Activated CD4-positive, alpha-beta T cell treated with anti-CD3 and anti-CD28 coated beads for 4 hours (primary cell): ENCODE measurements at regions not wholly inside any gene's neighbourhood (a gene's known extent, or its start where the extent isn't known, plus 50 kb on each side); places are given as distances from the start of the nearest gene placed in this dataset.

Experiments
- DNase-seq, 2 donors: peaks; one replicate each; pipeline ENCODE4 v3.0.0-alpha.2; 2020

DNA sequence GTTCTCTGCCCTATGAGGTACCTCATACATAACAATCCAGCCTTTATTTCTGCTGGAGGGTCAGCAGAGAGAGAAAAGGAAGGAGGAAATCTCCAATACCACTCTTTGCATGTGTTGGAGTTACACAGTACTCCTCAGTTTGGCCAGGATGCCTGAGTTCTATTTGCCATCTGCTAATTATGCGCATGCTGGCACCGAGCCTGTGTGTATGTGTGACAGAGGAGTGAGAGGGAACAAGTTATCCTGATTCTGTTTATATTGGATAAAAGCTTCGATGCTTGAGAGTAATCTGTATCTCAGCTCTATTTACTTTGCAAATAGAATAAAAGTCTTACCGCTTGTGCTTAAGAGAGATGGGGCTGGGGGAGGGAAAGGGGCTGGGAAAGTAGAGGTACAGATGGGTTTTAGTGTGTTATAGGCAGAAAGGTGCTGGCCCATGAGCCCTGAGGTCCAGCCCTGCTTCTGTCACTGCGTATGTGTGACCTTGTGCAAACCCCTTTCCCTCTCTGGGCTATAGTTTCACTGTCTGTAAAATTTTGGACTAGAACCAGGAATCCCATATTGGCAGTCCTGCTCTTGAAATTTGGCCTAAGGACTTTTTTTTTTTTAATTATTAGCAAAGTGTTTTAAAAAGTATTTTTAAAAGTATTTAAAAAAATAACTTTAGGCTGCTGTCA is 54.5 kb upstream of the PLXNA2 start:
- DNase-seq = no peak

DNA sequence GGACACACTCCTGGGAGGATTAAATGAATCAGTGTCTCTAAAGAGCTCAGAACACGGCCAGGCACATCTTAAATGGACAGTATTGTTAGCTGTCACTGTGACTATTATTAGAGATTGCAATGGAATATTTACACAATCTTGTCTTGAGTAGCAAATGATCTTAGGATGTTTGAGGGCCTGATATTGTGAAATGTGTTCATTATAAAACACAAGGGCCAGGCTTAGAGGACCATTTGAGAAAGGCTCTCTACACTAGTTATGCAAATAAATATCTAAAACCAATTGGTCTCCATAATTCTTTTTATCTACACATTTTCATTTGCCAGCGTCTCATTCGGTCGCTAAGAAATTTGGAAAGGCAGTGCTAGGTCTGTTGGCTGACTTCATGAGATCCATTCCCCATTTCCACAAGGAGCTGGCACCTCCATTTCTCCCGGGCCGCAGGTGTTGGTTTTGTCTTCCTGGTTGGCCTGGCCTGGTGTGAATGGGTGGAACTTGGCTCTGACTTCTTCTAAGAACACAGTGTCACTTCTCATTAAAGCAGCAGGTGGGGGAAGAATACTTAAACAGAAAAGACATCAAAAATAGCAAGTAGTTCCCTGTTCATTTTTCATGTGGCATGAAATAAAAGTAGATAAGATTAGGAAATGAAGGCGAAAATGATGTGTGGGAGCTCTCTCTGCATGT is 56.0 kb upstream of the PLXNA2 start:
- no peak for DNase-seq

DNA sequence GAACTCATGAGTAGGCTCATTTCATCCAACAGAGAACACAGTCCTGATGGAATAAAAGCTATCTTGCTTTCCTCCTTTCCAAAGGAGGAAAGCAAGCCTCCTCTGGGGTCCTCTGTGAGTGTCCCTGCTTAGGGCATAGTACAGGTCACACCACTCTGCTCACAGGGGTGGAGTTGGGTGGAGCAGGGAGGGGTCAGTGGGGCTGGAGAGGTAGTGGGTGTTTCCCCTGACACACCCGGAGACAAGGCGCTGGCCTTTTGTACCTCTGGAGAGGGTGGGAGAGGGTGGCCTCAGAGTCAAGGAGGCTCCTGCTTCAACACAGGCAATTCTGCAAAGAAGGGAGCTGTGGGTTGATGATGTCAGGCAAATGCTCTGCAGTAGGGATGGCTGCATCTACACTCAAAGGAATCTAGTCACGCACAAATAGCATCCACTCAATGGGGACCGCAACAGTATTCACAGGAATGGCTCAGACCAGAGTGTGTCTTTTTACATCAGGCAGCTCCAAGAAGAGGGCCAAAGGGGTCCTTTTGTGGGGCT is 58.6 kb upstream of the PLXNA2 start:
- no peak for DNase-seq

DNA sequence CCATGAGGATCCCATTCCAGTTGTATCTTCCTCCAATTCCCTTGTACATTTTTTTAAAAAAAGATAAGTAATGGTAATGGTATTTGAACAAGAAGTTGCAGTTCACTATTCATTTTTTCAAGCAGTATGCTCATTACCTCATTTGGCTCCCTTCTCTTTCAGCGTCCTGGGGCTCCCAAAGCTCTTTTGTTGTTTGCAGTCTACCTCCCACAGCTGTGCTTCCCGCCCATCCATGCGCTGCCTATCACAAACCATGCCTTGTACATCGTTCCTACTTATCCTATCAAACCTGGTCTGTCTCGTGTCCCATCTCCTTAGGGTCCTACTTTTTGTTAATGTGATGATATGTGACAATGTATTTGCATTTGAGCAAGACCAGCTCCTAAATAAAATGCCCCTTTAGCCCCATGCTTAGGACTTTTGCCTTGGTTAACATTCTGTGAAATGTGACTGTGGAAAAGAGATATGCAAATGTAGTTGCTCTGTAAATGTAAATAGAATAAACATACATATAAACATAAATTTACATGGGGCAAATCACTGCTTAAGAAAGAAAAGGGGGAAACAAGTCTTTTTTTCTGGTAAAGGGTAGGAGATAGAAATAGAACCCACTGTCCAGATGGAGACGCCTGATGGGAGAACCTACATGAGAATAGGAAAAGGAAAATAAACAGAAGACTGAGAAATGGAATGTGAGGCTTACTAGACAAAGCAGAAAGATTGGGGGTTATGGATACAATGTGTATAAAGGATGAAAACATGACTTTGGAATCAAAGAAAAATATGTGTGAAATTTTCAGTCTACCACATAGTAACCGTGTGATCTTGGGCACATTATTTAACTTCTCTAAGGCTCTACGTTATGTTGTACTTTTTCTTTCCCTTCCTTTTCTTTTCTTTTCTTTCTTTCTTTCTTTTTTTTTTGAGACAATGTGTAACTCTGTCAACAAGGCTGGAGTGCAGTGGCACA is 59.8 kb upstream of the PLXNA2 start:
- DNase-seq = no peak

DNA sequence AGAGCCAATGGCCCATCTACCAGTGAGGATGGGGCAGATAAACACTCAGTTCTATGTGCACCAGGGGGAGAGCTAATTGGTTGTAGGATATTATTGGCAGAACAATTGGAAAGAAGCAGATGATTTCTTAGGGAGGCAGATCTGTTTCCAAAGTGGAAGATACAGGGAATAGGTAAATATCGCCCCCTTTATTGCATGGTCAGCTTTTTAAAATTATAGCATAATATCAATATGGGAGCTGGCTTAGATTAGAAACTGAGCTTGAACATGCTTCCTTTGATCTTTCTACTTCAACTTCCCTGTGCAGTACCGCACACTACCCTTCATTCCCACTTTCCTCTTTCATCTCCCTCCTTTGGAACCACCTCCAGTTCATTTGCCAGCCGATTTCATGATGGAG is 64.0 kb upstream of the PLXNA2 start:
- no peak for DNase-seq

DNA sequence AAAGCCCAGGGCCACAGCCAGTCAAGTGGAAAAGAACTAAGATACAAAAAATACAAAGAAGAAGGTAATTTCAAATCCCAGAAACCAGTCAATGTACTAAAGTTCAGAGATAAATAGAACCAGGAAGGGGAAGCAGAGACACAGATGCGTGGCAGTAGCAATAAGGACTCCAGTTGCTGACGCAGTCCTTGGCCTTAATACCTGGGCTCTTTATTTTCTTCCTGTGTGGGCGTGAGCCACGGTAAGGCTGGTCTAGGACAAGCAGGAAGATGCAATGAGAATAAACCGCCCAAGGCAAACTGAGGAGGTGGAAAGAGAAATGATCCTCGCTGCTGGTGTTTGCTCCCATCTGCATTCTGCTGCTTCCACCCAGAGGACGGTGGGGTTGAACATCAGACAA is 65.6 kb upstream of the PLXNA2 start:
- no peak for DNase-seq

DNA sequence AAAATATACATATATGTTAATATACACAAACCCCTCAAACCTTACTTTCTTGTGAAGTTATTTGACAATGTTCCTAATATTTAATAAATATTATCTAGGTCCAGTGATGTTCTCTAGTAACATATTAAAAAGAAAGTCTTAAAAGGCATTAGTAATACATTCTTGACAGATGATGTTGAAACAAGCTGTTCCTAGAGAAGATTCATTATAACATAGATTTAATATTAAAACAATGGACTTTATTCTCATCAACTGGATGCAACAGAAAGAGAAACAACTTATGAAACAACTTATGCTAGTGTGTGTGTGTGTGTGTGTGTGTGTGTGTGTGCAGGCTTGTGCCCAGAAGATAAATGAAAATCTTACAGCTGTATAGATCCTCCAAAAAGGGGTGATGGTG is 68.5 kb upstream of the PLXNA2 start:
- no peak for DNase-seq

DNA sequence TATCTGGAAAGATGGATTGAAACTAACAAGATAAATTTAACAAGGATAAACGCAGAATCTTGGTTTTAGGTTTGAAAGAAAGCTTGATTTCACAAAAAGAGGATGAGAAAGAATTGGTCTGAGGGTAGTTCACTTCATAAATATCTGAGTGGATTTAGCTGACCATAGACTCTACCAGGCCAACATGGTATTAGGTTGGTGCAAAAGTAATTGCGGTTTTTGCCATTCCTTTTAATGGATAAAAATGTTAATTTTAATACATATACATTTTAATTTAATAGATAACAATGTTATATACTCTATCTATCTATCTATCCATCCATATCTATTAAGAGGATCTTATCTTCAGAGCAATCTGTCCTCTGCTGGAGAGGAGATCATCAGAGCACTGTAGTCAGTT is 70.2 kb upstream of the PLXNA2 start:
- no peak for DNase-seq

DNA sequence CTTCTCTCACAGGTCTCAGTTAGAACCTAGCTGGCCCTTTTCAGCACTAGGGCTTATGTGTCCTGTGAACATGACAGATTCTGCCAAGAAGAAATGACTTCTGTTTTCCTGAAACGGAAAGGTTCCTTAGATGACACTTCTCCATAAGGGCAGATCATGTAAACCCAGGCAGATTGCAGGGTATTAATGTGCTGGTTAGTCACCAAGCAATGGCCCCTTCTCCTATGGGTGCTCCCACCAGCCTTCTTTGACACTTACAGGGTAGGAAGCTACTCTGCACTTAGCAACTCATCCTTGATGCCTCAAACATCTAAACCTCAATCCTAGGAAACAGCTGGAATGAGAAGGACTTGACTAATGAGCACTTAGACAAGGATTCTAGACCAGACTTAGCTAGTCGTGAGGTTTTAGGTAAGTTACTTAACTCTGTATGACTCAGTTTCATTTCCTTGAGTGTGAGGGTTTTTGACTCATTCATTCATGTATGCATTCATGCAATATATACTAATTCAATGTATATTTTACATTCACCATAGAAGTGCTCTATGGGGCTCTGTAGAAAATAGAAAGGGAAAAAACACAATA is 74.1 kb upstream of the PLXNA2 start:
- DNase-seq = no peak

DNA sequence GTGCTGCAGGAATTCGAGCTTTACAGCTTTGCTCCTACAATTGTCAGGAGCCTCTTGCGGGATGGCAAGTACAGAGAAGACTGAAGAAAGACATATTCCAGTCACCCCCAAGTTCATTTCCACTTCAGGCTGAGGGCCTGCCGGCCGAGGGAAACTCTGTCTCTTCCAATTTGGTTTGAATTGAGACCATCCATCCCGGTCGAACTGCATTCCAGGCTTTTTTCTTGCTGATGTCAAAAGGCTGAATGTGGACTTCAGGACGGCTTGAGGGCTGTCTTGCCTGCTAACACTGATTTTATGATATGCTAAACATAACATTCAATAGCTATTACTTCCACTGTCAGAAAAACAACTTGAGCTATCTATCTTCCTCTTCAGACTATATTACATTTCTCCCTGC is 79.8 kb upstream of the PLXNA2 start:
- DNase-seq = no peak

DNA sequence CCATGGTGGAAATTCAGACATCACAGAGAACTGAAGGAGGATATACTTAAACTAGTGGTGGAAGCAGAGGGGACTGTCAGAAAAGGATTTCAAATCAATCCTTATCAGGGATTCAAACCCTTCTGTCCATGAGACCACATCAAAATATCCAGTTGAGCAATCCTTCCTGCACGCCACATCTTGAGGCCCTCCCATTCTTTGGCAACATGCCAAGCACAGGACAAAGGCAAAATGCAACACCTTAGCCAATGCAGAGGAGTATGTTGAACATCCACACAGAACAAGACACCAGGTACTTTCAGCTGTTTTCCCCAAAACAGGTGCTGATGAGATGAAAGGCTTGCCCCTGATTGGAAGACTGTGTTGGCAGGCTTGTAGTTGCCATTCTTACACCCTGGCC is 81.8 kb upstream of the PLXNA2 start:
- DNase-seq = no peak

DNA sequence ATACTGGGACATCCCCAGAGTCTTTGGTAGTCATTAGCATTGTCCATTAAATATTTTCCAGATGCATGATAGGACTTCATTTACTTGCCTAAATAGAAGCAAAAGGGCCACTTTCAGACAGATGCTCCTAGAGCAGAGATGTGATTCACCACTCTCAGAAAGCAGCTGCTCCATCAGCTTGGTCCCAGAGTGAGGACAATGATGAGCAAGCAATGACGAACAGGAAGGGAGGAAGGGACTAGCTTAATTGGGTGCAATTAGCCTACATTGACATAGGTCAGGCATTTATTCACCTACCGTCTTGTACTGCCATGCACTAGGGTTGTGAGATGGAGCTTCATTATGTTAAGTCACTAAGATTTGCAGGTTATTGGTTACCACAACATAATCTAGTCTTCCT is 85.1 kb upstream of the PLXNA2 start:
- no peak for DNase-seq

DNA sequence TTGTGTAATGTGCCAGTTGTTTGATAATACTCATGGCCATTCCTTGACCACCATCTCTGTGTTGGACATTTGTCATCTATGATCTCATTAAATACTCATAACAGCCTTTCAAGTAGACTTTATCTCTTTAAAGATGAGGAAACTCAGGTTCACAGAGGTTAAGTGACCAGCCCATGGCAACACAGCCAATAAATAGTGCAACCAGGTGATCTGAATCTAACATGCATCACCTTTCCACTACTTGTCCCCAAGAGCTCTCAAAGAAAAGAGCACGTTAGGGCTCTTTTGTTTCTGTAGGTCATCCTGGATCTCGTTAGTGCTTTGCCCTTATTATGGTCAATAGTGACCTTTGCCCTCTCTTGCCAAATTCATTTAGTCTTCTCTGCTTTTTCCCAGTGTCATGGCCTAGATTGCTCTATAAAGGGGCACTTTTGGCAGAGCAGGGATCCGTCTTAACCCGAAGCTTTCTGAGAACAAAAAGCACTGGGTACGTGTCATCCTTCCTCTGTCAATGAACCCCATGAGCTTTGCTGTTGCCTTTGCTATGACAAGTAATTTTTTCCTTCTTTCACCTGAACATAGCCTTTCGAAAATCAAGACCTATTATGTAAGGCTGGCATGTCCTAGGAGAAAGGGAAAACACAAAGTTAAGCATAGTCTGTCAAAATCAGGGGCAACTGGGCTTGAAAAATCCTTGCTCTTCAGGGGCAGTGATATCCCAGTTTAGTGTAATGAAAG is 88.0 kb upstream of the PLXNA2 start:
- DNase-seq = no peak

DNA sequence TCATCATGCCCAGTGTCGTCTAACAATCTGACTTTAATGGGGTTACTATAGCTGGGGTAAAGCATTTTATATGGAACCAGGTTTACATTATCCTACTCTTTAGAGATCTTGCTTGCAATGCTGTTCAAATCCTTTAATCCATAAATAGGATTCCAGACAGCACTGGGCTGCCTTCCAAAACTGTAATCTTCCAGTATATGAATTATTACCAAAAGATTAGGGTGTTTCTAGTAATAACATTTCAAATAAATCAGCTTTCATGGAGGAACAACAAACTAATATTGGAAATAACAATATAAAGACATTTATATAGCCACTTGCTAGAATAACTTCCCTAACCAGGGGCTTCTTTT is 88.6 kb upstream of the PLXNA2 start:
- DNase-seq = no peak

DNA sequence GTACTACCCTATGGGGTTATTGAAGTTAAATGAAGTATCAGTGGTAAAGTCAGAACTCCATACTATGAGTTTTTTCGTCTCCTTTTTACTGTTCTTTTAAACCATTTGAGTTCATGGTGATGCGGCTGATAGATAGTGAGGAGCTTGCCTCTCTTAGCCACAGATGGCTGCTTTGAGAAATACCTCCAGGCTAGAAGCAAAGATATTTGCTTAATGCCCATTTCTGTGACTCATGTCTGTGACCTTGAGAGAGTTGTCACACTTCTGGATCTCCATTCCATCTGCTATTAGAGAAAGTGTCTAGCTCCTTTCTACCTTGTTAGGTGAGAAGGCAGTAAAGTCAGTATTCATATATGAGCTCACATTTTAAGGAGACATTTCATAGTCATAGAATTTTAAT is 89.5 kb upstream of the PLXNA2 start:
- no peak for DNase-seq

DNA sequence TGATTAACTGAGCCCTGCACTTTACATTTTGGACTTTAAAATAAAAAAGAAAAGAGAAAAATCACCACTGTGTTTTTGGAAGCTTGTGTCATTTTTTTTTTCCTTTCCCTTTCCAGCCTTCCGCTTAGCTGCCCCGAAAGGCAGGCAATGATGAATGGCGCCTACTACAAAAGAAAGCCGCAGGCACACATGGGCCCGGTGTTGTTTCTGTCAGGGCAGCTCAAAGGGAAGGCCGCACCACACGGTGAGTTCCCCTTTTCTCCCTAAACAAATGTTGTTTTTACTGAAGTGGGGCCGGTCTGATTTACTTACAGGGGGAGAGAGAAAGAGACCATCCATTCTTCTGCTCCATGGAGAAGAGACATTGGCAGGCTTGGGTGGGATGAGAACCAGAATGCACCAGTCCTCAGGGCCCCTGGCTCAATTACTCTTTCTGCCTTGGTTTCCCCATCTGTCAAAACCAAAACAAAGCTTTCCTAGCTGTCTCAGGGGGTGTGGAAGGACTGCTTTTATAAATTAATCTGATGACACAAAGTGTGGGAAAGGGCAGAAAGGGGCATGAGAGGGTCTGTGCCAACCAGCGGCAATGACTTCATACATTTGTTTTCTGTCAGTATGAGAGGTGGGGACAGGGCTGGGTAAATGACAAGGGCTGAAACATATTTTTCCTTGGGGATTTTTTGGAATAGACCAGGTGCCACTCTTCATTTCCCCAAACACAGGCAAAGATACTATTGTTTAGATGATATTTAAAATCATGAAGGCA is 91.4 kb upstream of the PLXNA2 start:
- DNase-seq = no peak

DNA sequence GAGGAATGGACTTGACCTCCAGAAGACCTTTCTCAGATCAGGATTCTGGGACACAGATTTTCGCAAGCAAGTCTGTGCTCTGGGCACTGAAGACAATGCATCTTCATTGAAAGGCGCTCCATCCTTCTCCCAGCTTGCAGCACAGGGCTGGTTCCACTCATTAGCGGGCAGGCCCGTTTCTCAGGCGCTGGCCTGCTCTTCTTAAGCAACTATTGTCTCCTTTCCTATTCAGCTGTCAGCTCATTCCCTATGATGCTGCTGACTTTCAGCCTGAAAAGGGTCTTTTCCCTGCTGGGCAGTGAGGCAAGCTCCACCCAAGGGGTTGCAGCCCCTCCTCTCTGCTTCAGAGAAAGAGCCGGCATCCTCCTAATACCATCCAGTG is 91.9 kb upstream of the PLXNA2 start:
- DNase-seq = no peak

DNA sequence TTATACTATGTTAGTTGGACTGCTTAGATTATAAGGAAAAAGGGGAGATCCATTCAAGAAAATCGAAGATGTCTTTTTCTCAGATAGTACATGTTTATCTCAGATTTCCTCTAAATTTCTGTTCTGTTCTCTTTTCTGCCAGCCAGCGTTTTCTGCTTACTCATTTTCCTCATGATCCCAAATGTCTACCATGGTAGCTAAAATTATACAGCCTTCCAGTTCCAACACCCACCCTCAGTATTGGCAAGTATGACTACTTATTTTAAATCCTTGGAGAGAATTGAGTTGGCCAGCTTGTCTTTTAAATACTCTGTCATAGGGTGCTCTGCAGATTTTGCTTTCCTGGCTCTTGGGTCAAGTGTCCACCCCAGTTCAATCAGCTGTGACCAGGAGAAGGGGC is 95.7 kb upstream of the PLXNA2 start:
- DNase-seq = no peak

DNA sequence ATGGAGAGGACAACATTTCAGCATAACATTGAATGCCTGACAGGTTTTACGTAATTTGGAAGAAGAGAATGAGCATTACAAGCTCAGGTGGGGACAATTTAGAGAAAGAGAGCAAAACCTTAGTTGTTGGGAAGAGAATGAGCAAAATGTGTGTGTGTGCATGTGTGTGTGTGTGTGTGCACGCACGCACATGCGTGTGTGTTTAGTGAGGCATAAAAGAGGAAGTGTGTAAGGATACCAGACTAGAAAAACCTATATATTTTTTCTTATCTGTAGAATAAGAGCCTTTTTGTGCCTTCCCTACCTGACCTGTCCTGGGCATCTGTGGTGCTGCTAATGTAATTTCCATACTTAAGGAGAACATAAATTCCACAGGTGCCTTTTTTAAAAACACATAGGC is 99.0 kb upstream of the PLXNA2 start:
- no peak for DNase-seq

DNA sequence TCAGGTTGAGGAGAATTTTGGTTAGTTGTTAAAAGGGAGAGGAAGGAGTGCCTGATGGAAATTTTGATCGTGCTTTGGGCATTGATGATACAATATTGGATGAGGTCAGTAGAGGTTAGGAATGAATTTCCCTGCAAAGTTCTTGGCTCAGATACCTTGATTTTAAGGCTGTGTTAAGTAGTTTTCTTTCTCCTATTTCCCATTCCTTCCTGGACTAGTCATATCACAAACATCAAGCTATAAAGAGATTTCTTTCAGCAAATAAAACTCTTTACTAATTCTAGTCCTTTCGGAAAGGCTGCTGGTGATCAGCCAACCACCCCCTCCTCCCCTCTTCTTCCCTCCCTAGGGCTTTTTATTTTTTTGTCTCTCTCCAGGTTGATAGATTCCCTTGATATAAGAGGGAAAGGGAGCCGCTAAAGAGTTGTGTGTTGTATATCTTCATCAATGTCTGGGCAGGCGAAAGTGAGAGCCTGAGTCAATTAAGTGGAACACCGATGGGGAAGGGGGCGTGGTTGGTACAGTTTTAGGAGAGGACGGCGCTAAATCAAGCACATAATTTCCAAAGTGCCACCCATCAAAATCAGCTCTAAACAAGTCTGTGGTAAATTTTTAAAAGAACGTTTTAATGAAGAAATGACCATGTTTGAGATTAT is 100.1 kb upstream of the PLXNA2 start:
- no peak for DNase-seq

DNA sequence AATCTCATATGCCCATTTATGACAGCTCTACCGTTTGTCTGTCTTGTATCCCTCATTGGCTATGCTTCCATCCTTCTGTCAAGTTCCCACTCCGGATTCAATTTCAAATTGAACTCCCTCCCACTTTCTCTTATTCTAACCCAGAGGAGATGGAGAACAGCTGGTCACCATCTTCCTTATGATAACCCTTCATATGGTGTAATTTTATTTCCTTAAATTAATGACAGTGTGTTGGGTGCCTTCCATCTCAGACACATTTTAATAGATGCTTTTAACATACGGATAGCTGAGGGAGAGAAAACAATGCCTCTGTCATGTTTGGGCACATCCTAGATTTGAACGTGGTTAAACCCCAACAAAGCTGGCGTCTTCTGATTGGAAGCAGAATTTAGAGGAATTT is 103.0 kb upstream of the PLXNA2 start:
- no peak for DNase-seq
